ENCODE measurements at regions not wholly inside any gene's neighbourhood (a gene's known extent, or its start where the extent isn't known, plus 50 kb on each side); places are given as distances from the start of the nearest gene placed in this dataset.

- H3K9me3 ChIP-seq, result no peaks in the 10 kb centered on the region
- TF ChIP-seq POLR2A (IDR thresholded peaks at IDR 0.05) (no peak), CTCF (IDR thresholded peaks at IDR 0.05) (no peak)
- DNase-seq, result peak in 2 of 3 donors; percentile 47 to 49
- no peak overlapping the region for H3K4me3 ChIP-seq
- no peak overlapping the region for H3K27ac ChIP-seq
- no peaks in the 10 kb centered on the region for H3K36me3 ChIP-seq
- no peaks in the 10 kb centered on the region for H3K27me3 ChIP-seq
- H3K4me1 ChIP-seq, result no peaks in the 10 kb centered on the region
Observed at GRCh38 chr11:42205518-42205917, 746.1 kb upstream of the LRRC4C start.

GRCh38 chr11:42225664-42226063 is 766.2 kb upstream of the LRRC4C start:
- Histone ChIP-seq H3K4me3 (no peak overlapping the region), H3K36me3 (no peaks in the 10 kb centered on the region), H3K4me1 (no peaks in the 10 kb centered on the region), H3K9me3 (no peaks in the 10 kb centered on the region), H3K27ac (no peak overlapping the region), H3K27me3 (no peaks in the 10 kb centered on the region)
- TF ChIP-seq CTCF (IDR thresholded peaks at IDR 0.05) (no peak), POLR2A (IDR thresholded peaks at IDR 0.05) (no peak)
- no peak for DNase-seq

- Histone ChIP-seq H3K27ac (no peak overlapping the region), H3K27me3 (no peaks in the 10 kb centered on the region), H3K4me3 (no peak overlapping the region), H3K4me1 (no peaks in the 10 kb centered on the region), H3K36me3 (no peaks in the 10 kb centered on the region), H3K9me3 (no peaks in the 10 kb centered on the region)
- no peak for TF ChIP-seq POLR2A (IDR thresholded peaks at IDR 0.05)
- no peak for TF ChIP-seq CTCF (IDR thresholded peaks at IDR 0.05)
- no peak for DNase-seq
Observed at GRCh38 chr11:42232673-42233072, 773.2 kb upstream of the LRRC4C start.

- Histone ChIP-seq H3K27ac (no peak overlapping the region), H3K4me3 (no peak overlapping the region), H3K4me1 (no peaks in the 10 kb centered on the region), H3K27me3 (no peaks in the 10 kb centered on the region), H3K9me3 (no peaks in the 10 kb centered on the region), H3K36me3 (no peaks in the 10 kb centered on the region)
- TF ChIP-seq CTCF (IDR thresholded peaks at IDR 0.05) (no peak), POLR2A (IDR thresholded peaks at IDR 0.05) (no peak)
- DNase-seq, result no peak
Observed at GRCh38 chr11:42234451-42234951, 775.0 kb upstream of the LRRC4C start.

- H3K4me3 ChIP-seq, result no peak overlapping the region
- H3K27ac ChIP-seq, result no peak overlapping the region
- H3K36me3 ChIP-seq, result no peaks in the 10 kb centered on the region
- H3K9me3 ChIP-seq, result no peaks in the 10 kb centered on the region
- DNase-seq, result no peak
- TF ChIP-seq POLR2A (IDR thresholded peaks at IDR 0.05) (no peak), CTCF (IDR thresholded peaks at IDR 0.05) (no peak)
- H3K4me1 ChIP-seq, result no peaks in the 10 kb centered on the region
- H3K27me3 ChIP-seq, result no peaks in the 10 kb centered on the region
Observed at GRCh38 chr11:42237701-42238235, 778.3 kb upstream of the LRRC4C start.

GRCh38 chr11:42239188-42239587 is 779.7 kb upstream of the LRRC4C start:
- H3K4me1 ChIP-seq, result no peaks in the 10 kb centered on the region
- H3K27ac ChIP-seq, result no peak overlapping the region
- no peak for DNase-seq
- H3K27me3 ChIP-seq, result no peaks in the 10 kb centered on the region
- H3K4me3 ChIP-seq, result no peak overlapping the region
- no peaks in the 10 kb centered on the region for H3K36me3 ChIP-seq
- no peaks in the 10 kb centered on the region for H3K9me3 ChIP-seq
- TF ChIP-seq CTCF (IDR thresholded peaks at IDR 0.05), result no peak

Measured in Peyer's patch (tissue), 4 donors.